H1 (cell line): ENCODE measurements at regions not wholly inside any gene's neighbourhood (a gene's known extent, or its start where the extent isn't known, plus 50 kb on each side); places are given as distances from the start of the nearest gene placed in this dataset.

Experiments
- CTCF ChIA-PET: fragments of 300-600 bp; sonication (Branson Sonifier 250); formaldehyde crosslinking; loops from one replicate; lab custom pipeline; 2021; ENCODE audit not compliant: partially characterized antibody; lab: Charles Lee
- POLR2A ChIA-PET: fragments of 300-600 bp; sonication (Branson Sonifier 250); formaldehyde crosslinking; loops from one replicate; lab custom pipeline; 2021; ENCODE audit warnings: inconsistent platforms; ENCODE audit not compliant: partially characterized antibody; lab: Charles Lee
- DNase-seq, 2 experiments: peaks; one replicate each; pipeline versions ENCODE4 v3.0.0 to v3.0.0-alpha.2; 2010 to 2022; ENCODE audit warnings: low spot score in 2 of 2, low read depth in 1 of 2, mixed read lengths in 1 of 2
- FAIRE-seq: peaks from 2 replicates; lab custom pipeline; 2011; peaks lifted over from hg19 to GRCh38; lab: Jason Lieb, UNC
- H2AFZ ChIP-seq: 2 replicates; pipeline ENCODE4 v1.8.1; 2012; ENCODE audit warnings: low read length, inconsistent platforms
- H2AK5ac ChIP-seq: 2 replicates; pipeline ENCODE4 v1.6.1; 2013; ENCODE audit warnings: low read depth, low read length
- H2BK120ac ChIP-seq: replicated peaks from 2 replicates; pipeline ENCODE3; 2013; ENCODE audit warnings: low read depth, low read length, inconsistent platforms
- H2BK12ac ChIP-seq: 2 replicates; pipeline ENCODE4 v1.6.1; 2013; ENCODE audit warnings: low read depth, low read length
- H2BK15ac ChIP-seq: 2 replicates; pipeline ENCODE4 v1.6.1; 2013; ENCODE audit warnings: low read length
- H2BK20ac ChIP-seq: 2 replicates; pipeline ENCODE4 v1.6.1; 2013; ENCODE audit warnings: low read length
- H2BK5ac ChIP-seq: 2 replicates; pipeline ENCODE4 v1.6.1; 2013; ENCODE audit warnings: low read depth, low read length
- H3K14ac ChIP-seq: 2 replicates; pipeline ENCODE4 v1.6.1; 2013; ENCODE audit warnings: inconsistent platforms; ENCODE audit not compliant: insufficient read length
- H3K18ac ChIP-seq: 2 replicates; pipeline ENCODE4 v1.6.1; 2013; ENCODE audit warnings: low read length; ENCODE audit errors: extremely low read depth
- H3K23ac ChIP-seq: 2 replicates; pipeline ENCODE4 v1.6.1; 2013; ENCODE audit warnings: inconsistent platforms; ENCODE audit not compliant: insufficient read length
- H3K23me2 ChIP-seq: 2 replicates; pipeline ENCODE4 v1.6.1; 2013; ENCODE audit warnings: low read depth, low read length
- H3K27ac ChIP-seq: 2 replicates; pipeline ENCODE4 v1.6.1; 2011; ENCODE audit warnings: low read depth, low read length, inconsistent platforms
- H3K27me3 ChIP-seq, 4 experiments: replicated peaks in 1 of 4; 1 replicate in 1 of 4; 2 replicates in 3 of 4; pipeline versions ENCODE4 v1.6.1 to v1.8.1; 2011 to 2013; ENCODE audit warnings: low read length in 3 of 4, mild to moderate bottlenecking in 3 of 4, inconsistent platforms in 2 of 4, mixed read lengths in 2 of 4, moderate library complexity in 1 of 4; ENCODE audit not compliant: control insufficient read depth in 3 of 4, insufficient read depth in 3 of 4; ENCODE audit errors: extremely low read depth in 1 of 4
- H3K36me3 ChIP-seq, 4 experiments: 2 replicates each; pipeline versions ENCODE4 v1.6.1 to v1.8.1; 2011 to 2013; ENCODE audit warnings: mild to moderate bottlenecking in 4 of 4, low read length in 3 of 4, moderate library complexity in 2 of 4, control low read depth in 1 of 4, inconsistent platforms in 1 of 4; ENCODE audit not compliant: insufficient read depth in 4 of 4, control insufficient read depth in 2 of 4
- H3K4ac ChIP-seq: replicated peaks from 2 replicates; pipeline ENCODE3; 2013; ENCODE audit warnings: low read length, low read depth, mixed read lengths, inconsistent platforms; ENCODE audit not compliant: insufficient read length
- H3K4me1 ChIP-seq, 4 experiments: replicated peaks in 1 of 4; 1 replicate in 1 of 4; 2 replicates in 3 of 4; pipeline versions ENCODE4 v1.6.1 to v1.8.1; 2011 to 2013; ENCODE audit warnings: low read length in 3 of 4, inconsistent platforms in 2 of 4, mixed read lengths in 1 of 4; ENCODE audit not compliant: insufficient read depth in 4 of 4, control insufficient read depth in 3 of 4
- H3K4me2 ChIP-seq, 2 experiments: 2 replicates each; pipeline versions ENCODE4 v1.6.1 to v1.8.1; 2011 to 2013; ENCODE audit warnings: low read depth in 2 of 2, low read length in 2 of 2, control low read depth in 1 of 2, inconsistent platforms in 1 of 2, mild to moderate bottlenecking in 1 of 2; ENCODE audit not compliant: insufficient read depth in 1 of 2
- H3K4me3 ChIP-seq, 4 experiments: fragments of 200-600, 300-600 bp in 1 of 4; sonication (generic), shearing (Covaris generic), sonication (Bioruptor Twin) in 1 of 4; 2 replicates each; pipeline versions ENCODE4 v1.5.1 to v1.8.1; 2011 to 2016; ENCODE audit warnings: low read length in 4 of 4, low read depth in 3 of 4, control low read depth in 2 of 4, inconsistent platforms in 2 of 4, mild to moderate bottlenecking in 2 of 4, mixed read lengths in 1 of 4, moderate library complexity in 1 of 4; ENCODE audit not compliant: insufficient read depth in 2 of 4; ENCODE audit errors: extremely low read depth in 1 of 4
- H3K56ac ChIP-seq: replicated peaks from 2 replicates; pipeline ENCODE3; 2013; ENCODE audit warnings: low read depth, mild to moderate bottlenecking, mixed read lengths, low read length, inconsistent platforms; ENCODE audit not compliant: insufficient read length
- H3K79me1 ChIP-seq: 2 replicates; pipeline ENCODE4 v1.6.1; 2013; ENCODE audit warnings: low read depth, low read length, control low read depth
- H3K79me2 ChIP-seq, 2 experiments: 2 replicates each; pipeline versions ENCODE4 v1.6.1 to v1.8.1; 2012 to 2013; ENCODE audit warnings: low read length in 2 of 2, mild to moderate bottlenecking in 2 of 2, inconsistent platforms in 1 of 2; ENCODE audit not compliant: insufficient read depth in 2 of 2, control insufficient read depth in 1 of 2
- H3K9ac ChIP-seq, 4 experiments: replicated peaks in 1 of 4; 1 replicate in 1 of 4; 2 replicates in 3 of 4; pipeline versions ENCODE4 v1.6.1 to v1.8.1; 2011 to 2013; ENCODE audit warnings: low read depth in 3 of 4, low read length in 3 of 4, control low read depth in 2 of 4, mild to moderate bottlenecking in 2 of 4, moderate library complexity in 2 of 4, inconsistent platforms in 1 of 4; ENCODE audit errors: extremely low read depth in 1 of 4
- H3K9me3 ChIP-seq, 2 experiments: 2 replicates each; pipeline versions ENCODE4 v1.6.1 to v1.8.1; 2012 to 2013; ENCODE audit warnings: mild to moderate bottlenecking in 2 of 2, moderate library complexity in 2 of 2, control low read depth in 1 of 2, inconsistent platforms in 1 of 2, low read depth in 1 of 2, low read length in 1 of 2, mixed read lengths in 1 of 2; ENCODE audit not compliant: insufficient read depth in 2 of 2
- H4K20me1 ChIP-seq, 2 experiments: replicated peaks in 1 of 2; 2 replicates each; pipeline versions ENCODE3 to v1.8.1; 2011 to 2013; ENCODE audit warnings: inconsistent platforms in 2 of 2, low read length in 2 of 2, mild to moderate bottlenecking in 1 of 2; ENCODE audit not compliant: insufficient read depth in 2 of 2, control insufficient read depth in 1 of 2
- H4K5ac ChIP-seq: 2 replicates; pipeline ENCODE4 v1.6.1; 2013; ENCODE audit warnings: low read length, low read depth, mixed read lengths, inconsistent platforms; ENCODE audit not compliant: insufficient read length
- H4K8ac ChIP-seq: 2 replicates; pipeline ENCODE4 v1.8.0; 2013; ENCODE audit warnings: mild to moderate bottlenecking, moderate library complexity, low read length, inconsistent platforms; ENCODE audit not compliant: insufficient read depth; ENCODE audit errors: extremely low read depth
- H4K91ac ChIP-seq: replicated peaks from 2 replicates; pipeline ENCODE3; 2013; ENCODE audit warnings: low read length, mixed read lengths, inconsistent platforms; ENCODE audit not compliant: insufficient read length
- GABPA ChIP-seq: IDR thresholded peaks from 2 replicates; pipeline ENCODE4 v1.6.1; 2011; ENCODE audit warnings: mild to moderate bottlenecking, low read length, moderate library complexity, borderline replicate concordance; ENCODE audit not compliant: insufficient read depth
- RNF2 ChIP-seq: fragments of 200-900, 300-1000 bp; sonication (generic); IDR thresholded peaks from 2 replicates; pipeline ENCODE4 v1.7.1; 2016; ENCODE audit warnings: borderline replicate concordance, low read depth, mild to moderate bottlenecking, antibody characterized with exemption, low read length; ENCODE audit not compliant: poor library complexity, severe bottlenecking; ENCODE audit errors: missing control alignments
- SP2 ChIP-seq: IDR thresholded peaks from 2 replicates; pipeline ENCODE4 v1.6.1; 2012; ENCODE audit warnings: mild to moderate bottlenecking, low read length, inconsistent platforms
- SP4 ChIP-seq: IDR thresholded peaks from 2 replicates; pipeline ENCODE4 v1.6.1; 2012; ENCODE audit warnings: low read length, inconsistent platforms
- WGBS, 2 experiments: shearing (Covaris generic) in 1 of 2; methylation state at CpG; one replicate each; pipeline versions ENCODE4 v1.1.6 to v1.1.7; 2013 to 2015; ENCODE audit warnings: low lambda C conversion rate in 2 of 2, mixed read lengths in 2 of 2, inconsistent platforms in 1 of 2, low coverage in 1 of 2, missing lambda C conversion rate in 1 of 2; ENCODE audit not compliant: insufficient replicate concordance in 2 of 2, insufficient coverage in 1 of 2, insufficient read length in 1 of 2; ENCODE audit errors: extremely low coverage in 1 of 2, missing lambda C conversion rate in 1 of 2; 5-methylcytosine and 5-hydroxymethylcytosine counted together
- TF ChIP-seq, protein P1 (sequence below): IDR thresholded peaks from 2 replicates; pipeline ENCODE4 v1.6.1; 2012; ENCODE audit warnings: inconsistent platforms

- no peak overlapping the region for H4K8ac ChIP-seq
These were observed 380.3 kb upstream of the SPHKAP start for GRCh38 chr2:228561816-228562215.

More at GRCh38 chr2:228561816-228562215, 380.3 kb upstream of the SPHKAP start:
- Histone ChIP-seq H2AK5ac (no peak overlapping the region), H3K9ac (no peak overlapping the region), H3K27ac (no peak overlapping the region), H4K91ac (no peak overlapping the region), H4K20me1 (no peaks in the 10 kb centered on the region), H2AFZ (no peak overlapping the region), H2BK120ac (no peak overlapping the region), H3K27me3 (no peaks in the 10 kb centered on the region), H3K23ac (no peak overlapping the region), H3K36me3 (no peaks in the 10 kb centered on the region), H2BK15ac (no peak overlapping the region), H2BK12ac (no peak overlapping the region), H3K4me3 (no peak overlapping the region), H3K56ac (no peak overlapping the region), H3K18ac (no peak overlapping the region), H3K14ac (no peak overlapping the region), H3K4me1 (no peaks in the 10 kb centered on the region), H3K23me2 (no peaks in the 10 kb centered on the region), H3K79me1 (no peaks in the 10 kb centered on the region), H3K79me2 (no peaks in the 10 kb centered on the region), H3K4me2 (no peak overlapping the region), H3K9me3 (no peaks in the 10 kb centered on the region), H2BK5ac (no peak overlapping the region), H2BK20ac (no peak overlapping the region), H3K4ac (no peak overlapping the region), H4K5ac (no peak overlapping the region)
- FAIRE-seq (no peak), DNase-seq (no peak)
- CTCF ChIA-PET: interaction anchor here (0.7 kb wide), 1 partner anchor 19 kb away, joined by 3 read pairs; no protein-coding TSS in a partner anchor
- TF ChIP-seq GABPA: no peak
- TF ChIP-seq, protein P1, sequence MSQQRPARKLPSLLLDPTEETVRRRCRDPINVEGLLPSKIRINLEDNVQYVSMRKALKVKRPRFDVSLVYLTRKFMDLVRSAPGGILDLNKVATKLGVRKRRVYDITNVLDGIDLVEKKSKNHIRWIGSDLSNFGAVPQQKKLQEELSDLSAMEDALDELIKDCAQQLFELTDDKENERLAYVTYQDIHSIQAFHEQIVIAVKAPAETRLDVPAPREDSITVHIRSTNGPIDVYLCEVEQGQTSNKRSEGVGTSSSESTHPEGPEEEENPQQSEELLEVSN: no peak
- TF ChIP-seq SP4: no peak
- TF ChIP-seq RNF2: no peak
- no peak for TF ChIP-seq SP2
- WGBS, 2 experiments: 95% methylated on average over 6 of the region's 6 CpGs; no CpG with 5 or more reads in 1 of the 2 experiments
- POLR2A ChIA-PET: no interaction called here
